CD14-positive monocyte (primary cell): ENCODE measurements at regions not wholly inside any gene's neighbourhood (a gene's known extent, or its start where the extent isn't known, plus 50 kb on each side); places are given as distances from the start of the nearest gene placed in this dataset.

Experiments used
- DNase-seq, 3 donors: peaks; one replicate each; pipeline ENCODE4 v3.0.0-alpha.2; 2011 to 2022
- H2AFZ ChIP-seq: 2 replicates; pipeline ENCODE4 v1.6.0; 2012; ENCODE audit warnings: mild to moderate bottlenecking, low read depth, low read length, inconsistent platforms; ENCODE audit not compliant: insufficient read depth, poor library complexity, severe bottlenecking
- H3K27ac ChIP-seq, 2 donors: 1 replicate in 1 of 2; 2 replicates in 1 of 2; pipeline ENCODE4 v1.5.1; 2012 to 2013; ENCODE audit warnings: low read length in 2 of 2, control low read depth in 1 of 2, inconsistent platforms in 1 of 2, low read depth in 1 of 2, mild to moderate bottlenecking in 1 of 2
- H3K27me3 ChIP-seq, 2 donors: one replicate each; pipeline versions ENCODE4 v1.6.0 to v1.6.1; 2011 to 2013; ENCODE audit warnings: low read length in 2 of 2; ENCODE audit not compliant: control insufficient read depth in 2 of 2, insufficient read depth in 2 of 2
- H3K36me3 ChIP-seq, 2 donors: replicated peaks in 1 of 2; 1 replicate in 1 of 2; 2 replicates in 1 of 2; pipeline versions ENCODE4 v1.5.1 to v1.6.1; 2012 to 2013; ENCODE audit warnings: low read length in 2 of 2, control low read depth in 1 of 2, inconsistent platforms in 1 of 2, mild to moderate bottlenecking in 1 of 2; ENCODE audit not compliant: insufficient read depth in 2 of 2, control insufficient read depth in 1 of 2
- H3K4me1 ChIP-seq, 2 donors: 1 replicate in 1 of 2; 2 replicates in 1 of 2; pipeline versions ENCODE4 v1.5.1 to v1.6.1; 2012 to 2013; ENCODE audit warnings: low read length in 2 of 2, control low read depth in 1 of 2, inconsistent platforms in 1 of 2, mild to moderate bottlenecking in 1 of 2, moderate library complexity in 1 of 2; ENCODE audit not compliant: insufficient read depth in 2 of 2, control insufficient read depth in 1 of 2
- H3K4me2 ChIP-seq: replicated peaks from 2 replicates; pipeline ENCODE3; 2012; ENCODE audit warnings: low read length, moderate library complexity, mild to moderate bottlenecking; ENCODE audit not compliant: poor library complexity, severe bottlenecking; ENCODE audit errors: extremely low read depth
- H3K4me3 ChIP-seq, 3 experiments: fragments of 200-600 bp in 1 of 3; sonication (generic) in 1 of 3; replicated peaks in 1 of 3; 1 replicate in 2 of 3; 2 replicates in 1 of 3; pipeline ENCODE4 v1.5.1; 2011 to 2013; ENCODE audit warnings: low read length in 3 of 3, mild to moderate bottlenecking in 3 of 3, control low read depth in 2 of 3, low read depth in 2 of 3, inconsistent platforms in 1 of 3, moderate library complexity in 1 of 3
- H3K79me2 ChIP-seq: 2 replicates; pipeline ENCODE4 v1.6.0; 2012; ENCODE audit warnings: mild to moderate bottlenecking, control low read depth, inconsistent platforms, low read length, moderate library complexity; ENCODE audit not compliant: insufficient read depth
- H3K9ac ChIP-seq: 2 replicates; pipeline ENCODE4 v1.6.0; 2017; ENCODE audit warnings: low read length, mild to moderate bottlenecking; ENCODE audit not compliant: insufficient read depth, poor library complexity, severe bottlenecking
- H3K9me3 ChIP-seq, 2 donors: replicated peaks in 1 of 2; 1 replicate in 1 of 2; 2 replicates in 1 of 2; pipeline versions ENCODE4 v1.5.1 to v1.6.1; 2012 to 2013; ENCODE audit warnings: low read length in 2 of 2, control low read depth in 1 of 2; ENCODE audit not compliant: control insufficient read depth in 1 of 2, insufficient read depth in 1 of 2
- H4K20me1 ChIP-seq: 2 replicates; pipeline ENCODE4 v1.6.0; 2012; ENCODE audit warnings: mild to moderate bottlenecking, low read length, control low read depth, moderate library complexity; ENCODE audit not compliant: insufficient read depth
- H3K27ac Mint-ChIP-seq, 7 donors: one replicate each; pipeline ENCODE4 v1.8.0; 2020; ENCODE audit warnings: mild to moderate bottlenecking in 7 of 7, mixed read lengths in 7 of 7, moderate library complexity in 6 of 7, inconsistent platforms in 2 of 7
- H3K27me3 Mint-ChIP-seq, 3 donors: one replicate each; pipeline ENCODE4 v1.8.0; 2021 to 2022; ENCODE audit warnings: low read depth in 3 of 3, mild to moderate bottlenecking in 3 of 3, mixed read lengths in 3 of 3, moderate library complexity in 3 of 3, inconsistent platforms in 1 of 3
- H3K36me3 Mint-ChIP-seq, 2 donors: one replicate each; pipeline ENCODE4 v1.8.0; 2020; ENCODE audit warnings: mixed read lengths in 2 of 2, inconsistent platforms in 1 of 2, mild to moderate bottlenecking in 1 of 2
- H3K4me1 Mint-ChIP-seq: one replicate; pipeline ENCODE4 v1.8.0; 2020; ENCODE audit warnings: mild to moderate bottlenecking, mixed read lengths
- H3K4me3 Mint-ChIP-seq, 2 donors: one replicate each; pipeline ENCODE4 v1.8.0; 2020; ENCODE audit warnings: mild to moderate bottlenecking in 2 of 2, mixed read lengths in 2 of 2, moderate library complexity in 1 of 2
- H3K9me3 Mint-ChIP-seq, 7 donors: one replicate each; pipeline ENCODE4 v1.8.0; 2020 to 2022; ENCODE audit warnings: mixed read lengths in 7 of 7, mild to moderate bottlenecking in 6 of 7, moderate library complexity in 6 of 7, inconsistent platforms in 2 of 7
- WGBS: methylation state at CpG from one replicate; pipeline ENCODE4 v1.1.5; 2013; ENCODE audit warnings: missing lambda C conversion rate; ENCODE audit not compliant: insufficient coverage; 5-methylcytosine and 5-hydroxymethylcytosine counted together
- intact Hi-C, 2 donors: fragments of 100-400 bp; cut with micrococcal nuclease; formaldehyde crosslinking; loops; one replicate each; pipeline versions ENCODE4 v1.15.0 to v1.15.1; 2023
- TF ChIP-seq, protein P1 (sequence below): fragments of 200-600 bp; IDR thresholded peaks from one replicate; pipeline ENCODE4 v1.8.0; 2022; ENCODE audit warnings: antibody characterized with exemption, mild to moderate bottlenecking

DNA sequence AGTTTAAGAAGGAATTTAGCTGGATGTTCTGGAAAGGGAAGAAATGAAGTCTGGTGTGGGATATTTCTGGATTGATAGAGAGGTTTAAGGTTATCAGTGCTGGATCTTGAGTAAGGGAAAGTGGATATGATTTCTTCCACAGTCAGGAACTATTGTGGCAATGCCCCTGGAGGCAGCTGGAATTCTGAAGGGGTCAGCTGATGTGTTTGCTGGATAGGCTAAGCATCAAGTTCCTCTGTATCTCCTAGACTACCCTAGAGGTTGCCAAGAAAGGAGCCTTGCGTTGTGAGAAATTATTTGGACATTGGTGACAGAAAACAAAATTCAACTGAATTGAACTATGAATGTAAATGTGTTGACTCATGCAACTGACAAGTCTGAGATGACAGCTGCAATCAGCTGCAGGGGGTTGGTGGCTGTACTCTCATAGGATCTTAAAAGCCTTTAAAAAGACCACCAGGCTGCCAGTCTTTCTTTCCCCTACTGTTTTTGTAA is 244.4 kb downstream of the ATXN7L3B start:
- DNase-seq, result no peak
- no peaks in the 10 kb centered on the region for H3K36me3 ChIP-seq
- Mint-ChIP-seq H3K4me1 (no peaks in the 10 kb centered on the region), H3K4me3 (no peak overlapping the region), H3K36me3 (no peaks in the 10 kb centered on the region), H3K9me3 (peaks cover 0 to 5% (median 0%) of the 10 kb centered on the region in 7 donors), H3K27ac (no peak overlapping the region), H3K27me3 (no peaks in the 10 kb centered on the region)
- no peaks in the 10 kb centered on the region for H3K79me2 ChIP-seq
- H3K9ac ChIP-seq, result no peak overlapping the region
- H3K4me2 ChIP-seq, result no peak overlapping the region
- no peaks in the 10 kb centered on the region for H3K4me1 ChIP-seq
- H3K27me3 ChIP-seq, result no peaks in the 10 kb centered on the region
- no peak overlapping the region for H3K27ac ChIP-seq
- WGBS, result no CpG with 5 or more reads among the region's 1 CpG
- TF ChIP-seq, protein P1, sequence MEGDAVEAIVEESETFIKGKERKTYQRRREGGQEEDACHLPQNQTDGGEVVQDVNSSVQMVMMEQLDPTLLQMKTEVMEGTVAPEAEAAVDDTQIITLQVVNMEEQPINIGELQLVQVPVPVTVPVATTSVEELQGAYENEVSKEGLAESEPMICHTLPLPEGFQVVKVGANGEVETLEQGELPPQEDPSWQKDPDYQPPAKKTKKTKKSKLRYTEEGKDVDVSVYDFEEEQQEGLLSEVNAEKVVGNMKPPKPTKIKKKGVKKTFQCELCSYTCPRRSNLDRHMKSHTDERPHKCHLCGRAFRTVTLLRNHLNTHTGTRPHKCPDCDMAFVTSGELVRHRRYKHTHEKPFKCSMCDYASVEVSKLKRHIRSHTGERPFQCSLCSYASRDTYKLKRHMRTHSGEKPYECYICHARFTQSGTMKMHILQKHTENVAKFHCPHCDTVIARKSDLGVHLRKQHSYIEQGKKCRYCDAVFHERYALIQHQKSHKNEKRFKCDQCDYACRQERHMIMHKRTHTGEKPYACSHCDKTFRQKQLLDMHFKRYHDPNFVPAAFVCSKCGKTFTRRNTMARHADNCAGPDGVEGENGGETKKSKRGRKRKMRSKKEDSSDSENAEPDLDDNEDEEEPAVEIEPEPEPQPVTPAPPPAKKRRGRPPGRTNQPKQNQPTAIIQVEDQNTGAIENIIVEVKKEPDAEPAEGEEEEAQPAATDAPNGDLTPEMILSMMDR, result no peak
- H4K20me1 ChIP-seq, result no peaks in the 10 kb centered on the region
- intact Hi-C loops, result no loop called here
- H3K9me3 ChIP-seq, result no peaks in the 10 kb centered on the region
- H2AFZ ChIP-seq, result no peak overlapping the region
- H3K4me3 ChIP-seq, result no peak overlapping the region

DNA sequence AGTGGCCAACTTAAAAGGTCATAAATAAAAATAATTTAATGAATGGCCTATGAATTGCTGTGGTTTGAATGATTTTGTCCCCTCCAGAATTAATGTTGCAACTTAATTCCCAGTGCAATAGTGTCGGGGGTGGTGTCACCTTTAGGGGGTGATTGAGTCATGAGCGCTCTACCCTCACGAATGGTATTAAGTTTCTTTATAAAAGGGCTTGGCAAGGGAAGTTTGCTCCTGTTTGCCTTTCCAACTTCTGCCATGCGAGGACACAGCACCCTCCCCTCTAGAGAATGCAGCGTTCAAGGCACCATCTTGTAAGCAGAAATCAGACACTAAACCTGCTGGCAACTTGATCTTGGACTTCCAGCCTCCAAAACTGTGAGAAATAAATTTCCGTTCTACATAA is 253.3 kb downstream of the ATXN7L3B start:
- Mint-ChIP-seq H3K36me3 (no peaks in the 10 kb centered on the region), H3K27me3 (no peaks in the 10 kb centered on the region), H3K9me3 (peaks cover 0 to 7% (median 2%) of the 10 kb centered on the region in 7 donors), H3K4me3 (no peak overlapping the region), H3K27ac (no peak overlapping the region), H3K4me1 (no peaks in the 10 kb centered on the region)
- no peak overlapping the region for H3K27ac ChIP-seq
- H3K9me3 ChIP-seq, result no peaks in the 10 kb centered on the region
- H3K36me3 ChIP-seq, result no peaks in the 10 kb centered on the region
- intact Hi-C loops, result no loop called here
- TF ChIP-seq, protein P1, result no peak
- H3K4me2 ChIP-seq, result no peak overlapping the region
- no peaks in the 10 kb centered on the region for H3K27me3 ChIP-seq
- no peak for DNase-seq
- no peaks in the 10 kb centered on the region for H3K79me2 ChIP-seq
- no peaks in the 10 kb centered on the region for H3K4me1 ChIP-seq
- no peak overlapping the region for H2AFZ ChIP-seq
- no peak overlapping the region for H3K9ac ChIP-seq
- no CpG with 5 or more reads among the region's 6 CpGs for WGBS
- no peak overlapping the region for H3K4me3 ChIP-seq
- H4K20me1 ChIP-seq, result no peaks in the 10 kb centered on the region
